ENCODE measurements at regions not wholly inside any gene's neighbourhood (a gene's known extent, or its start where the extent isn't known, plus 50 kb on each side); places are given as distances from the start of the nearest gene placed in this dataset.

DNA sequence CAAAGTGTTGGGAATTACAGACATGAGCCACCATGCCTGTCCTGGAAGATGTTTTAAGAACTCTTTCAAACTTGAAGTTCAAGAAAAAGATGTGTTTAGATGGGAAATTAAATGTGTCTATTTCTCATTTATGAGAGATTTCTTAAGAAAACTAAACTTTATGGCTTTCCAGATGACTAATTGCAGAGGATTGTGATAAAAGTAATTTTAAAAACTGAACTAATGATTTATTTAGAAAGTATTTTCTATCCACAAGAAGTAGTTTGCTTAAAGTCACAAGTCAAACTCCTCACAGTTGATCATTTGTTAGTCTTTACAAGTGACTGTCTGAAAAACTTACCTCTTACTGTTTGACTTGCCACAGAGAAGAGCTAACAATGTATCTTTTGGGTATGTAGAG is 89.6 kb upstream of the SPRY2 start:
- Histone ChIP-seq H3K4me1 (ENCODE audit: control insufficient read depth in 5 of 5, insufficient read depth in 5 of 5, low read length in 5 of 5) (peaks cover 0 to under 1% (median 0%) of the 10 kb centered on the region in 5 donors), H3K27ac (ENCODE audit: low read depth, low read length) (no peak overlapping the region), H3K9ac (ENCODE audit: low read length in 5 of 5) (no peak overlapping the region), H3K27me3 (ENCODE audit: control insufficient read depth in 5 of 5, insufficient read depth in 4 of 5, low read length in 5 of 5) (no peaks in the 10 kb centered on the region), H3K9me3 (ENCODE audit: control insufficient read depth in 5 of 5, low read length in 5 of 5) (no peaks in the 10 kb centered on the region), H3K4me3 (ENCODE audit: low read depth in 1 of 5, low read length in 5 of 5) (no peak overlapping the region), H3K36me3 (ENCODE audit: control insufficient read depth in 5 of 5, insufficient read depth in 5 of 5, low read length in 5 of 5) (no peaks in the 10 kb centered on the region)

- Histone ChIP-seq H3K36me3 (ENCODE audit: control insufficient read depth in 5 of 5, insufficient read depth in 5 of 5, low read length in 5 of 5) (no peaks in the 10 kb centered on the region), H3K27ac (ENCODE audit: low read depth, low read length) (no peak overlapping the region), H3K9me3 (ENCODE audit: control insufficient read depth in 5 of 5, low read length in 5 of 5) (peaks cover 0 to 4% (median 3%) of the 10 kb centered on the region in 5 donors), H3K4me1 (ENCODE audit: control insufficient read depth in 5 of 5, insufficient read depth in 5 of 5, low read length in 5 of 5) (no peaks in the 10 kb centered on the region), H3K27me3 (ENCODE audit: control insufficient read depth in 5 of 5, insufficient read depth in 4 of 5, low read length in 5 of 5) (no peaks in the 10 kb centered on the region), H3K4me3 (ENCODE audit: low read depth in 1 of 5, low read length in 5 of 5) (no peak overlapping the region), H3K9ac (ENCODE audit: low read length in 5 of 5) (no peak overlapping the region)
Measured at GRCh38 chr13:80428349-80429096, 87.6 kb upstream of the SPRY2 start.

DNA sequence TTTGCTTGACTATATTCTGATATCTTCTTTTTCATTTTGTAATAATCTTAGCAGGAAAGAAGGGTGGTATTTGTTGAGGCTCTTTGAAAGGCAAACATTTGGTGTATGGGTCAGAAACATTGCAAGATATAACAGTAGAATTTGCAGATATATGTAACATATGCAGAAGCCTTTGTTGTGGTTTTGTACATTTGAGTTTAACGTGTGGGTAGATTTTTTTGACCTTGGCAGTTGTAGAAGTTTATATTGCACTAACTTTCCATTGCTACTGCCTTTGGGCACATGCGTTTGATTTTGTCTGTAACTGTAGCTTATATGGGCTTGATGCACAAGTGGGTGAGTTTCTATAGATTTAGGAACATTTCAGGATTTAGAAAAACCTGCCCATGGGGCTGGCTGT is 78.5 kb upstream of the SPRY2 start:
- no peak overlapping the region for H3K4me3 ChIP-seq (ENCODE audit: low read depth in 1 of 5, low read length in 5 of 5)
- H3K4me1 ChIP-seq (ENCODE audit: control insufficient read depth in 5 of 5, insufficient read depth in 5 of 5, low read length in 5 of 5): no peaks in the 10 kb centered on the region
- peaks cover 0 to 4% (median 3%) of the 10 kb centered on the region in 5 donors for H3K9me3 ChIP-seq (ENCODE audit: control insufficient read depth in 5 of 5, low read length in 5 of 5)
- H3K27me3 ChIP-seq (ENCODE audit: control insufficient read depth in 5 of 5, insufficient read depth in 4 of 5, low read length in 5 of 5): no peaks in the 10 kb centered on the region
- H3K36me3 ChIP-seq (ENCODE audit: control insufficient read depth in 5 of 5, insufficient read depth in 5 of 5, low read length in 5 of 5): no peaks in the 10 kb centered on the region
- no peak overlapping the region for H3K27ac ChIP-seq (ENCODE audit: low read depth, low read length)
- no peak overlapping the region for H3K9ac ChIP-seq (ENCODE audit: low read length in 5 of 5)

- no peak overlapping the region for H3K9ac ChIP-seq (ENCODE audit: low read length in 5 of 5)
- H3K27ac ChIP-seq (ENCODE audit: low read depth, low read length): no peak overlapping the region
- H3K4me1 ChIP-seq (ENCODE audit: control insufficient read depth in 5 of 5, insufficient read depth in 5 of 5, low read length in 5 of 5): no peaks in the 10 kb centered on the region
- no peaks in the 10 kb centered on the region for H3K36me3 ChIP-seq (ENCODE audit: control insufficient read depth in 5 of 5, insufficient read depth in 5 of 5, low read length in 5 of 5)
- peaks cover 0 to 2% (median 0%) of the 10 kb centered on the region in 5 donors for H3K9me3 ChIP-seq (ENCODE audit: control insufficient read depth in 5 of 5, low read length in 5 of 5)
- H3K27me3 ChIP-seq (ENCODE audit: control insufficient read depth in 5 of 5, insufficient read depth in 4 of 5, low read length in 5 of 5): no peaks in the 10 kb centered on the region
- no peak overlapping the region for H3K4me3 ChIP-seq (ENCODE audit: low read depth in 1 of 5, low read length in 5 of 5)
Measured at GRCh38 chr13:80413611-80414010, 72.7 kb upstream of the SPRY2 start.

DNA sequence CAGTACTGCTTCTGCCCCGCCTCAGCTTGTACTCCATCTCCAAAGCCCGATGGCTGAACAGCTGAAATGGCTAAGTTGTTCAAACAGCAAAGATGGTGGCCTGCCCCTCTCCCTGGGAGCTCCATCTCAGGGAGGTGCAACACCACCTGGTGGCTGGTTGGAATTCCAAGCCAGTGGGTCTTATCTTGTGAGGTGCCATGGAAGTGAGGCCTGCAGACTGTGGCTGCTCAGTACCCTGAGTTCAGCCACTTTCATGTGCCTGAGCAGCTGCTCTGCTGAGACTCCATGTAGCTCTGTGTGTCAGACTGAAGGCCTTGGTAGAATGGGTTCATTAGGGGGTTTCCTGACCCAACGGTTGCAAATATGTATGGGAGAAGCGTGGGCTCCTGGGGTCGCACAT is 67.3 kb upstream of the SPRY2 start:
- Histone ChIP-seq H3K4me3 (ENCODE audit: low read depth in 1 of 5, low read length in 5 of 5) (no peak overlapping the region), H3K36me3 (ENCODE audit: control insufficient read depth in 5 of 5, insufficient read depth in 5 of 5, low read length in 5 of 5) (no peaks in the 10 kb centered on the region), H3K9me3 (ENCODE audit: control insufficient read depth in 5 of 5, low read length in 5 of 5) (peaks cover 2 to 9% (median 5%) of the 10 kb centered on the region in 5 donors), H3K27me3 (ENCODE audit: control insufficient read depth in 5 of 5, insufficient read depth in 4 of 5, low read length in 5 of 5) (no peaks in the 10 kb centered on the region), H3K4me1 (ENCODE audit: control insufficient read depth in 5 of 5, insufficient read depth in 5 of 5, low read length in 5 of 5) (no peaks in the 10 kb centered on the region), H3K9ac (ENCODE audit: low read length in 5 of 5) (no peak overlapping the region), H3K27ac (ENCODE audit: low read depth, low read length) (no peak overlapping the region)

GRCh38 chr13:80400865-80401426 is 60.0 kb upstream of the SPRY2 start:
- Histone ChIP-seq H3K9ac (ENCODE audit: low read length in 5 of 5) (no peak overlapping the region), H3K4me1 (ENCODE audit: control insufficient read depth in 5 of 5, insufficient read depth in 5 of 5, low read length in 5 of 5) (no peaks in the 10 kb centered on the region), H3K27me3 (ENCODE audit: control insufficient read depth in 5 of 5, insufficient read depth in 4 of 5, low read length in 5 of 5) (no peaks in the 10 kb centered on the region), H3K36me3 (ENCODE audit: control insufficient read depth in 5 of 5, insufficient read depth in 5 of 5, low read length in 5 of 5) (no peaks in the 10 kb centered on the region), H3K27ac (ENCODE audit: low read depth, low read length) (no peak overlapping the region), H3K4me3 (ENCODE audit: low read depth in 1 of 5, low read length in 5 of 5) (no peak overlapping the region), H3K9me3 (ENCODE audit: control insufficient read depth in 5 of 5, low read length in 5 of 5) (peaks cover 2 to 9% (median 5%) of the 10 kb centered on the region in 5 donors)

- Histone ChIP-seq H3K27ac (ENCODE audit: low read depth, low read length) (no peak overlapping the region), H3K36me3 (ENCODE audit: control insufficient read depth in 5 of 5, insufficient read depth in 5 of 5, low read length in 5 of 5) (no peaks in the 10 kb centered on the region), H3K9me3 (ENCODE audit: control insufficient read depth in 5 of 5, low read length in 5 of 5) (peaks cover 2 to 9% (median 5%) of the 10 kb centered on the region in 5 donors), H3K27me3 (ENCODE audit: control insufficient read depth in 5 of 5, insufficient read depth in 4 of 5, low read length in 5 of 5) (no peaks in the 10 kb centered on the region), H3K4me1 (ENCODE audit: control insufficient read depth in 5 of 5, insufficient read depth in 5 of 5, low read length in 5 of 5) (no peaks in the 10 kb centered on the region), H3K4me3 (ENCODE audit: low read depth in 1 of 5, low read length in 5 of 5) (no peak overlapping the region), H3K9ac (ENCODE audit: low read length in 5 of 5) (no peak overlapping the region)
Measured at GRCh38 chr13:80400164-80400864, 59.4 kb upstream of the SPRY2 start.

DNA sequence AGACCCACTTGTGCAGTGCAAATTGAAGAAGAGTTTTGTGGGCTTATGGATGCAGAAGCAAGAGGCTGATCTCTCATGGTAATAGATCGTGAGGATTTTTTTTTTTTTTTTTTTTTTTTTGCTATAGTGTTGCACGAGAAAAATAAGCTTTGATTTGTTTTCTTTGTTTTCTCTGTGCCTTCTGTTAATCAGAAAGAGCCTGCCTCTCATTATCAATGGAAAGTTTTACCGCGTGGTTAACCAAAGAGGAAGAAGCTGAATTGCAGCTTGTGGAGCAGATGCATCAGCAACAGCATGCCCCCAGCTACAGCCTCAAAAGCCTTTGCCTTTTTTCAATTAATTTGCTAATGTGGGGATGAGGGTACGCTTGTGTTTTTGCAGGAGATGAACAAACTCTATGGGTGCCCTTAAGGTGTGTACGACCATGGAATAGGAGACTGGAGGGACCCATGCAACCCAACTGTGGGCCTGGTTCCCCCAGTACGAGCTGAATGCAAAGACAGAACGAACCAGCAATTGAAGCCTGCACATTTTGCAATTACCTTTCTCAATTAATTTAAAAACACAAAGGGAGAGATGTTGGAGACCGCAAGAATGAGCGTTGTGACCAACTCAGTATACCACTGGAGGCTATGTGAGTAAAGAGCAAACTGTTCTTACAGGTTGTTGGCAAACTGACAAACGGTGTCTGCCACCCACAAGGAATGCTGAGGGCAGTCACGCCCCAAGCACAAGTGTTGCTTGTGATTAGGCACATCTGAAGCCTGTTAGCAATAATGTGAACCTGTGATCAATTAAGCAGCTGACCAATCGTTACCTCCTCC is 58.6 kb upstream of the SPRY2 start:
- H3K9me3 ChIP-seq (ENCODE audit: control insufficient read depth in 5 of 5, low read length in 5 of 5): peaks cover 0 to 5% (median 3%) of the 10 kb centered on the region in 5 donors
- H3K27me3 ChIP-seq (ENCODE audit: control insufficient read depth in 5 of 5, insufficient read depth in 4 of 5, low read length in 5 of 5): no peaks in the 10 kb centered on the region
- H3K4me1 ChIP-seq (ENCODE audit: control insufficient read depth in 5 of 5, insufficient read depth in 5 of 5, low read length in 5 of 5): no peaks in the 10 kb centered on the region
- no peak overlapping the region for H3K9ac ChIP-seq (ENCODE audit: low read length in 5 of 5)
- H3K36me3 ChIP-seq (ENCODE audit: control insufficient read depth in 5 of 5, insufficient read depth in 5 of 5, low read length in 5 of 5): no peaks in the 10 kb centered on the region
- no peak overlapping the region for H3K4me3 ChIP-seq (ENCODE audit: low read depth in 1 of 5, low read length in 5 of 5)
- no peak overlapping the region for H3K27ac ChIP-seq (ENCODE audit: low read depth, low read length)
